GM12878 (cell line): ENCODE measurements at regions not wholly inside any gene's neighbourhood (a gene's known extent, or its start where the extent isn't known, plus 50 kb on each side); places are given as distances from the start of the nearest gene placed in this dataset. TPM values are rescaled to one million over a fixed set of nuclear protein-coding genes. Genes with fewer than 3 reads are reported as not detected.

ENCODE experiments used
- ATAC-seq: fragments of 200-7000 bp; cut with Tn5 transposase; 3 replicates; pipeline ENCODE4 v1.9.1; 2020; ENCODE audit warnings: mild to moderate bottlenecking, moderate library complexity
- BruUV-seq: library from RNA; stranded (reverse); fragments of 400-500 nt; replicated peaks from 2 replicates; lab custom pipeline; 2021; lab: Mats Ljungman, UMichigan
- CTCF ChIA-PET: fragments of 300-600 bp; sonication (Branson Sonifier 250); formaldehyde crosslinking; extraction: SDS; loops from one replicate; lab custom pipeline; 2021; ENCODE audit warnings: inconsistent platforms; lab: Yijun Ruan, JAX
- POLR2A ChIA-PET: fragments of 350-600 bp; formaldehyde crosslinking; extraction: SDS; loops from one replicate; lab custom pipeline; 2021; ENCODE audit warnings: inconsistent platforms; lab: Charles Lee
- RAD21 ChIA-PET: fragments of 300-600 bp; sonication (Branson Sonifier 250); formaldehyde crosslinking; loops from one replicate; lab custom pipeline; 2023; ENCODE audit warnings: antibody characterized with exemption; ENCODE audit not compliant: unreplicated experiment; lab: Charles Lee
- SMC1A ChIA-PET: fragments of 300-600 bp; sonication (Branson Sonifier 250); formaldehyde crosslinking; loops from one replicate; lab custom pipeline; 2023; ENCODE audit not compliant: unreplicated experiment, uncharacterized antibody; lab: Charles Lee
- DNase-seq: peaks from one replicate; pipeline ENCODE4 v3.0.0-alpha.2; 2011; ENCODE audit warnings: low read depth, low spot score
- FAIRE-seq: peaks from 3 replicates; lab custom pipeline; 2011; peaks lifted over from hg19 to GRCh38; lab: Jason Lieb, UNC
- H2AFZ ChIP-seq: 2 replicates; pipeline ENCODE4 v1.6.0; 2011; ENCODE audit warnings: low read depth, low read length, control low read depth; ENCODE audit not compliant: control insufficient read depth
- H3K27ac ChIP-seq: 2 replicates; pipeline ENCODE4 v1.5.1; 2011; ENCODE audit warnings: control low read depth; ENCODE audit not compliant: control insufficient read depth, insufficient read depth
- H3K27me3 ChIP-seq, 2 experiments: replicated peaks in 1 of 2; 2 replicates each; pipeline versions ENCODE4 v1.6.0 to v1.6.1; 2011; ENCODE audit warnings: low read length in 1 of 2; ENCODE audit not compliant: control insufficient read depth in 2 of 2, insufficient read depth in 2 of 2
- H3K36me3 ChIP-seq, 2 experiments: 2 replicates each; pipeline ENCODE4 v1.5.1; 2011; ENCODE audit warnings: low read length in 1 of 2; ENCODE audit not compliant: control insufficient read depth in 2 of 2, insufficient read depth in 2 of 2
- H3K4me1 ChIP-seq: 2 replicates; pipeline ENCODE4 v1.6.1; 2011; ENCODE audit warnings: mild to moderate bottlenecking, low read length, moderate library complexity, mixed read lengths; ENCODE audit not compliant: control insufficient read depth, insufficient read depth
- H3K4me2 ChIP-seq: 2 replicates; pipeline ENCODE4 v1.6.0; 2011; ENCODE audit warnings: control low read depth; ENCODE audit not compliant: control insufficient read depth, insufficient read depth
- H3K4me3 ChIP-seq: fragments of 200-600 bp; sonication (generic); 2 replicates; pipeline ENCODE4 v1.5.1; 2016
- H3K79me2 ChIP-seq: 2 replicates; pipeline ENCODE4 v1.6.0; 2011; ENCODE audit warnings: low read length; ENCODE audit not compliant: control insufficient read depth, insufficient read depth
- H3K9ac ChIP-seq: 2 replicates; pipeline ENCODE4 v1.8.0; 2011; ENCODE audit warnings: low read length, control low read depth, mixed read lengths; ENCODE audit not compliant: control insufficient read depth, insufficient read depth
- H3K9me3 ChIP-seq: replicated peaks from 3 replicates; pipeline ENCODE4 v1.5.1; 2011; ENCODE audit warnings: mild to moderate bottlenecking, low read length; ENCODE audit not compliant: control insufficient read depth, insufficient read depth
- H4K20me1 ChIP-seq: 2 replicates; pipeline ENCODE4 v1.6.0; 2011; ENCODE audit not compliant: control insufficient read depth, insufficient read depth
- ATF7 ChIP-seq: fragments of 450-650 bp; IDR thresholded peaks from 2 replicates; pipeline ENCODE4 v1.6.1; 2016; ENCODE audit warnings: low read depth, mild to moderate bottlenecking
- WGBS: methylation state at CpG from one replicate; pipeline ENCODE4 v1.1.6; 2016; ENCODE audit warnings: low lambda C conversion rate; ENCODE audit not compliant: insufficient replicate concordance, insufficient coverage; ENCODE audit errors: missing lambda C conversion rate; 5-methylcytosine and 5-hydroxymethylcytosine counted together
- in situ Hi-C: fragments of 300-500 bp; cut with MboI; formaldehyde crosslinking; loops from 9 replicates; pipeline ENCODE4 v1.14.3; 2018; ENCODE audit warnings: mixed read lengths
- intact Hi-C: fragments of 100-400 bp; cut with micrococcal nuclease; formaldehyde crosslinking; loops from one replicate; pipeline ENCODE4 v1.14.2; 2022; ENCODE audit not compliant: unreplicated experiment
- small RNA-seq: library from RNA; depleted of rRNA; stranded (forward); fragments of <200 nt; gene quantifications from one replicate; pipeline ENCODE3, GENCODE V24; 2014
- TF ChIP-seq, protein P1 (sequence below): fragments of 450-650 bp; IDR thresholded peaks from 2 replicates; pipeline ENCODE4 v1.6.1; 2017; ENCODE audit warnings: antibody characterized with exemption, mild to moderate bottlenecking, moderate library complexity

DNA sequence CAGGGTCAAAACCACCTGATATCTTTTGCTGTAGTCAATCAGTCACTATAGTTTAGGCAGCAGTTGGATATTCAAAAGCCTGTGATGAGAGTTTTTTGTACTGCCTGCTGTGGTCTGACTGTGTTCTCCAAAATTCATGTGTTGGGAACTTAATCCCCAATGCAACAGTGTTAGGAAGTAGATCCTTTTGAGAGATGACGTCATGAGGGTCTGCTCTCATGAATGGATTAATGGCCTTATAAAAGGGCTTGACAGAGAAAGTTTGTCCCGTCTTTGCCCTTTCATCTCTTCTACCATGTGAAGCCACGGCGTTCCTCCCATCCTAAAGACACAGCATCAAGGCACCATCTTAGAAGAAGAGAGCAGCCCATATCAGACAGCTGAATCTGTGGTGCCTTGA lies 50.8 kb upstream of the PDE3A start:
- FAIRE-seq (no peak), DNase-seq (no peak), ATAC-seq (no peak)
- Histone ChIP-seq H3K4me1 (no peaks in the 10 kb centered on the region), H3K36me3 (no peaks in the 10 kb centered on the region), H3K4me3 (no peak overlapping the region), H3K27me3 (no peaks in the 10 kb centered on the region), H3K9ac (no peak overlapping the region), H3K27ac (no peak overlapping the region), H3K9me3 (no peaks in the 10 kb centered on the region), H2AFZ (no peak overlapping the region), H3K4me2 (no peak overlapping the region)
- intact Hi-C loops = no loop called here
- ChIA-PET POLR2A (no interaction called here), SMC1A (no interaction called here), RAD21 (no interaction called here), CTCF (no interaction called here)
- in situ Hi-C loops = no loop called here
- no TSS peak for BruUV-seq
- WGBS = 11% methylated on average over 4 of the region's 4 CpGs
- TF ChIP-seq ATF7 = peak; percentile 22; the same call in 1 of the 2 replicates
- TF ChIP-seq, protein P1, sequence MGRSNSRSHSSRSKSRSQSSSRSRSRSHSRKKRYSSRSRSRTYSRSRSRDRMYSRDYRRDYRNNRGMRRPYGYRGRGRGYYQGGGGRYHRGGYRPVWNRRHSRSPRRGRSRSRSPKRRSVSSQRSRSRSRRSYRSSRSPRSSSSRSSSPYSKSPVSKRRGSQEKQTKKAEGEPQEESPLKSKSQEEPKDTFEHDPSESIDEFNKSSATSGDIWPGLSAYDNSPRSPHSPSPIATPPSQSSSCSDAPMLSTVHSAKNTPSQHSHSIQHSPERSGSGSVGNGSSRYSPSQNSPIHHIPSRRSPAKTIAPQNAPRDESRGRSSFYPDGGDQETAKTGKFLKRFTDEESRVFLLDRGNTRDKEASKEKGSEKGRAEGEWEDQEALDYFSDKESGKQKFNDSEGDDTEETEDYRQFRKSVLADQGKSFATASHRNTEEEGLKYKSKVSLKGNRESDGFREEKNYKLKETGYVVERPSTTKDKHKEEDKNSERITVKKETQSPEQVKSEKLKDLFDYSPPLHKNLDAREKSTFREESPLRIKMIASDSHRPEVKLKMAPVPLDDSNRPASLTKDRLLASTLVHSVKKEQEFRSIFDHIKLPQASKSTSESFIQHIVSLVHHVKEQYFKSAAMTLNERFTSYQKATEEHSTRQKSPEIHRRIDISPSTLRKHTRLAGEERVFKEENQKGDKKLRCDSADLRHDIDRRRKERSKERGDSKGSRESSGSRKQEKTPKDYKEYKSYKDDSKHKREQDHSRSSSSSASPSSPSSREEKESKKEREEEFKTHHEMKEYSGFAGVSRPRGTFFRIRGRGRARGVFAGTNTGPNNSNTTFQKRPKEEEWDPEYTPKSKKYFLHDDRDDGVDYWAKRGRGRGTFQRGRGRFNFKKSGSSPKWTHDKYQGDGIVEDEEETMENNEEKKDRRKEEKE = no peak
- TF ChIP-seq, all 136 proteins: peak for 1
- no peaks in the 10 kb centered on the region for H4K20me1 ChIP-seq
- H3K79me2 ChIP-seq = no peaks in the 10 kb centered on the region

Small RNA genes lying in the stretch of these regions (small RNA-seq; reads per million reads assigned to genes)
- not detected for gene RNU1-146P
